Brain microvascular endothelial cell (primary cell): ENCODE measurements at regions not wholly inside any gene's neighbourhood (a gene's known extent, or its start where the extent isn't known, plus 50 kb on each side); places are given as distances from the start of the nearest gene placed in this dataset.
A peak's percentile ranks its signal among the peaks of the same experiment; 100 is the strongest.

Source experiments
- DNase-seq: peaks from one replicate; pipeline ENCODE4 v3.0.0-alpha.2; 2020
- H3K27ac ChIP-seq: fragments of 250-450 bp; sonication (Bioruptor Pico); 2 replicates; pipeline ENCODE4 v1.5.1; 2020; ENCODE audit warnings: mild to moderate bottlenecking, moderate library complexity
- H3K27me3 ChIP-seq: fragments of 250-450 bp; sonication (Bioruptor Pico); replicated peaks from 2 replicates; pipeline ENCODE4 v1.5.1; 2020; ENCODE audit warnings: mild to moderate bottlenecking
- H3K36me3 ChIP-seq: fragments of 250-450 bp; sonication (Bioruptor Pico); replicated peaks from 2 replicates; pipeline ENCODE4 v1.5.1; 2020; ENCODE audit warnings: mild to moderate bottlenecking
- H3K4me3 ChIP-seq: 2 replicates; pipeline ENCODE4 v1.5.1; 2011; ENCODE audit warnings: low read depth, mild to moderate bottlenecking, control low read depth, low read length, moderate library complexity
- in situ Hi-C: cut with HindIII; loops from 2 replicates; pipeline ENCODE4 v1.10.0; 2017; ENCODE audit warnings: low sequenced_read_pairs, low pct_ligation_motif_present
- TF ChIP-seq, protein P1 (sequence below): IDR thresholded peaks from 2 replicates; pipeline ENCODE4 v1.5.1; 2011; ENCODE audit warnings: low read depth, mild to moderate bottlenecking, moderate library complexity, low read length, control low read depth, inconsistent platforms; ENCODE audit errors: missing control alignments

DNA sequence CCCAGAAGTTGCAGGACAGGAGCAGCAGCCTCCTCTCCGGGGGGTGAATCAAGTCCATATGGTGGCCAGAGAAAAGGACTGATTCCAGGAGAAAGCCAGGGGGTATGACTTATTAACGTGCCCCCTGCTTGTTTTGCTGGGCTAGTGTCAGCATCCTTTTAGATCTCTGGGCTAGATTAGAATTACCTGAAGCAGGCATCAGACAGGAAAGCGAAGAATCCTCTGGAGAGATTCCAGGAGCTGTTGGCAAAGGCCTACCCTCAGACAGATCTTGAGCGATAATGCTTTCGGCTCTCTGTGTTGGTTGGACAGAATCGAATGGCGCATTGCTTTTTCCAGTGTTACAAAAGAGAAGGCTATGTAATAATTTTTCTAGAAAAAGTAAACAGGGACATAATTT, 164.0 kb upstream of the GLI3 start:
- no peak overlapping the region for H3K4me3 ChIP-seq
- no peaks in the 10 kb centered on the region for H3K36me3 ChIP-seq
- DNase-seq = no peak
- no peak overlapping the region for H3K27ac ChIP-seq
- TF ChIP-seq, protein P1, sequence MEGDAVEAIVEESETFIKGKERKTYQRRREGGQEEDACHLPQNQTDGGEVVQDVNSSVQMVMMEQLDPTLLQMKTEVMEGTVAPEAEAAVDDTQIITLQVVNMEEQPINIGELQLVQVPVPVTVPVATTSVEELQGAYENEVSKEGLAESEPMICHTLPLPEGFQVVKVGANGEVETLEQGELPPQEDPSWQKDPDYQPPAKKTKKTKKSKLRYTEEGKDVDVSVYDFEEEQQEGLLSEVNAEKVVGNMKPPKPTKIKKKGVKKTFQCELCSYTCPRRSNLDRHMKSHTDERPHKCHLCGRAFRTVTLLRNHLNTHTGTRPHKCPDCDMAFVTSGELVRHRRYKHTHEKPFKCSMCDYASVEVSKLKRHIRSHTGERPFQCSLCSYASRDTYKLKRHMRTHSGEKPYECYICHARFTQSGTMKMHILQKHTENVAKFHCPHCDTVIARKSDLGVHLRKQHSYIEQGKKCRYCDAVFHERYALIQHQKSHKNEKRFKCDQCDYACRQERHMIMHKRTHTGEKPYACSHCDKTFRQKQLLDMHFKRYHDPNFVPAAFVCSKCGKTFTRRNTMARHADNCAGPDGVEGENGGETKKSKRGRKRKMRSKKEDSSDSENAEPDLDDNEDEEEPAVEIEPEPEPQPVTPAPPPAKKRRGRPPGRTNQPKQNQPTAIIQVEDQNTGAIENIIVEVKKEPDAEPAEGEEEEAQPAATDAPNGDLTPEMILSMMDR = no peak
- in situ Hi-C loops = no loop called here
- H3K27me3 ChIP-seq = peaks cover 7% of the 10 kb centered on the region

DNA sequence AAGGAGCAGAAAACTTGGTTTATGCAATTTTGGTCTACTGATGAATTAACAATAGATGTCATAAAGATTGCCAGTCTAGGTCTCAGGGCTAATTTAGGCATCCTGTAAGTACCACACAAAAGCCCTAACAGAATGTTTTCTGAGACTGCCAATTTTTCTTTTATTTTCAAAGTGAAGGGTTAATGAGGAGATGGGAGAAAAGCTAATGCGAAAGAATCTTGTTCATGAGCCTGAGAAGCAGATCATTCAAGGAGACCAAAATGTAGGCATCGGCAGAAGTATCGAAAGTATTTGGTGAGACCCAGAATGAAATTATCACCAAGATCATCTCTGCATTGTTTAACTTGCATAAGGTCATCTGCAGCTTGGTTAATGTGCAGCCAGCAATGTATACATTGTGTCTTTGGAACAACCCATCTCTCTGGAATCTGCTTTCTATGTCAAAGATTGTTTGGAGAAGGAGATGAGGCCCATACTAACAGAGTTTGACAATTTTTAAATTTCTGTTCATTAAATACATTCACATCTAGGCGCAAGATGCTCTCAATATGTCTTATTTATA, 163.3 kb upstream of the GLI3 start:
- in situ Hi-C loops = no loop called here

DNA sequence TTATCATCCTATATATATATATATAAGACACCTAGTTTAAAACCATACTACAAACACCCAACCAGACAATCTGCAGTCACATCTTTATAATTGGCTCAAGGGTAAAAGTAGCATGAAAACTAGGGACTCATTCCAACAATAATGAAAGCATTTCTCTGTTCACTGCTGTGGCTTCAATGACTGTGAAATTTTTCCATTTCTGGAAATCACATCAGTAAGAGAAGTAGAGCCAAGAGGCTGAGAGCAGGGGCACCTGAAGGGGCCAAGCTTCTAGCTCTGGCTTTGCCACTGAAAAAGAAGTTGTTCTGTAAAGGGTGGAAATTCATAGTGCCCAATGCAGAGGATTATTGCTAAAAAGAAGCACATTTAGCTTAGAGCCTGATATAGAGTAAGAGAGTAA, 158.6 kb upstream of the GLI3 start:
- no peaks in the 10 kb centered on the region for H3K36me3 ChIP-seq
- no peak for DNase-seq
- TF ChIP-seq, protein P1 = no peak
- H3K4me3 ChIP-seq = no peak overlapping the region
- H3K27ac ChIP-seq = no peak overlapping the region
- H3K27me3 ChIP-seq = peaks cover 9% of the 10 kb centered on the region
- in situ Hi-C loops = no loop called here

More for the DNA sequence above, 163.3 kb upstream of the GLI3 start:
- Histone ChIP-seq H3K27me3 (peaks cover 9% of the 10 kb centered on the region), H3K27ac (no peak overlapping the region), H3K36me3 (no peaks in the 10 kb centered on the region), H3K4me3 (no peak overlapping the region)
- DNase-seq = no peak
- TF ChIP-seq, protein P1 = no peak

DNA sequence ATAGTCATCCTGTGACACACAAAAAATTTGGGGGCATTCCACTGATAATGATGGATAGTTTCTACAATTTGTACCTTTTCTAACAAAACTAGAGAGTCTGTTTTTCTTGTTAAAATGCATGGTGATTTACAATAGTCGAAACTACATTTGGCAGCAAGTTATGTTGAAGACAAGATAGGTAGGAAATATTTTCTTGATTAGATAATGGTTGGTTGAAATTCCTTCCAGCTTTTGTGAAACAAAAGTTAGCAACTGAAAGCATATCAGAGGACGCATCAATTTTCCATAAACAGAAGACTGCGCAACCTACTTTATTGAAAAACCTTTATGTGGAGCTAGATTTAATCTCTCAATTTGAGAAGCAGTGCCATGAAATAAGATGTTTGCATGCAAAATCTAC, 155.8 kb upstream of the GLI3 start:
- peaks cover 3% of the 10 kb centered on the region for H3K27me3 ChIP-seq
- H3K36me3 ChIP-seq = no peaks in the 10 kb centered on the region
- no peak for DNase-seq
- TF ChIP-seq, protein P1 = no peak
- in situ Hi-C loops = no loop called here
- no peak overlapping the region for H3K27ac ChIP-seq
- no peak overlapping the region for H3K4me3 ChIP-seq

- Histone ChIP-seq H3K4me3 (no peak overlapping the region), H3K27ac (no peak overlapping the region), H3K36me3 (no peaks in the 10 kb centered on the region), H3K27me3 (no peaks in the 10 kb centered on the region)
- DNase-seq = no peak
- TF ChIP-seq, protein P1 = no peak
- in situ Hi-C loops = no loop called here
Measured at GRCh38 chr7:42389697-42390096, 152.7 kb upstream of the GLI3 start.

DNA sequence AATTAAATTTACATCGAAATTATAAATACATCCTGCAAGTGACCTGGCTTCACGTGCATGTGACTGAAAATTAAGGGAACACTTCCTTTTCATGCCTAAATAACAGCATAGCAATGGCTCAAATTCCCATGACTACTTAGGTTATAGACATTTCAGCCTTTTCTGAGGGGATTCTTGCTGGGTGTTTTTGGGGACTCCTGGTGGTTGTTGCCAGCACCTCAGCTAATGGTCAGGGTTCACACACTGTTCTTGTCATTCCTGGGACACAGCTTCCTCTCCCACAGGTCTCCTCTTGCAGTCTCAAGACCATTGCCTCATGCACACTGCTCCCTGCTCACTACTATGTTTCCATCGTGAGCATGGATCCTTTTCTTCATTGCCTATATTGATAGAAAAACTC, 148.9 kb upstream of the GLI3 start:
- Histone ChIP-seq H3K27me3 (no peaks in the 10 kb centered on the region), H3K27ac (no peak overlapping the region), H3K4me3 (no peak overlapping the region), H3K36me3 (no peaks in the 10 kb centered on the region)
- in situ Hi-C loops = no loop called here
- DNase-seq = no peak
- TF ChIP-seq, protein P1 = peak; percentile 57
